H1 (cell line): ENCODE measurements at regions not wholly inside any gene's neighbourhood (a gene's known extent, or its start where the extent isn't known, plus 50 kb on each side); places are given as distances from the start of the nearest gene placed in this dataset.

Experiments used
- CTCF ChIA-PET: fragments of 300-600 bp; sonication (Branson Sonifier 250); formaldehyde crosslinking; loops from one replicate; lab custom pipeline; 2021; ENCODE audit not compliant: partially characterized antibody; lab: Charles Lee
- POLR2A ChIA-PET: fragments of 300-600 bp; sonication (Branson Sonifier 250); formaldehyde crosslinking; loops from one replicate; lab custom pipeline; 2021; ENCODE audit warnings: inconsistent platforms; ENCODE audit not compliant: partially characterized antibody; lab: Charles Lee
- DNase-seq, 2 experiments: peaks; one replicate each; pipeline versions ENCODE4 v3.0.0 to v3.0.0-alpha.2; 2010 to 2022; ENCODE audit warnings: low spot score in 2 of 2, low read depth in 1 of 2, mixed read lengths in 1 of 2
- FAIRE-seq: peaks from 2 replicates; lab custom pipeline; 2011; peaks lifted over from hg19 to GRCh38; lab: Jason Lieb, UNC
- H2AFZ ChIP-seq: 2 replicates; pipeline ENCODE4 v1.8.1; 2012; ENCODE audit warnings: low read length, inconsistent platforms
- H2AK5ac ChIP-seq: 2 replicates; pipeline ENCODE4 v1.6.1; 2013; ENCODE audit warnings: low read depth, low read length
- H2BK120ac ChIP-seq: replicated peaks from 2 replicates; pipeline ENCODE3; 2013; ENCODE audit warnings: low read depth, low read length, inconsistent platforms
- H2BK12ac ChIP-seq: 2 replicates; pipeline ENCODE4 v1.6.1; 2013; ENCODE audit warnings: low read depth, low read length
- H2BK15ac ChIP-seq: 2 replicates; pipeline ENCODE4 v1.6.1; 2013; ENCODE audit warnings: low read length
- H2BK20ac ChIP-seq: 2 replicates; pipeline ENCODE4 v1.6.1; 2013; ENCODE audit warnings: low read length
- H2BK5ac ChIP-seq: 2 replicates; pipeline ENCODE4 v1.6.1; 2013; ENCODE audit warnings: low read depth, low read length
- H3K14ac ChIP-seq: 2 replicates; pipeline ENCODE4 v1.6.1; 2013; ENCODE audit warnings: inconsistent platforms; ENCODE audit not compliant: insufficient read length
- H3K18ac ChIP-seq: 2 replicates; pipeline ENCODE4 v1.6.1; 2013; ENCODE audit warnings: low read length; ENCODE audit errors: extremely low read depth
- H3K23ac ChIP-seq: 2 replicates; pipeline ENCODE4 v1.6.1; 2013; ENCODE audit warnings: inconsistent platforms; ENCODE audit not compliant: insufficient read length
- H3K23me2 ChIP-seq: 2 replicates; pipeline ENCODE4 v1.6.1; 2013; ENCODE audit warnings: low read depth, low read length
- H3K27ac ChIP-seq: 2 replicates; pipeline ENCODE4 v1.6.1; 2011; ENCODE audit warnings: low read depth, low read length, inconsistent platforms
- H3K27me3 ChIP-seq, 4 experiments: replicated peaks in 1 of 4; 1 replicate in 1 of 4; 2 replicates in 3 of 4; pipeline versions ENCODE4 v1.6.1 to v1.8.1; 2011 to 2013; ENCODE audit warnings: low read length in 3 of 4, mild to moderate bottlenecking in 3 of 4, inconsistent platforms in 2 of 4, mixed read lengths in 2 of 4, moderate library complexity in 1 of 4; ENCODE audit not compliant: control insufficient read depth in 3 of 4, insufficient read depth in 3 of 4; ENCODE audit errors: extremely low read depth in 1 of 4
- H3K36me3 ChIP-seq, 4 experiments: 2 replicates each; pipeline versions ENCODE4 v1.6.1 to v1.8.1; 2011 to 2013; ENCODE audit warnings: mild to moderate bottlenecking in 4 of 4, low read length in 3 of 4, moderate library complexity in 2 of 4, control low read depth in 1 of 4, inconsistent platforms in 1 of 4; ENCODE audit not compliant: insufficient read depth in 4 of 4, control insufficient read depth in 2 of 4
- H3K4ac ChIP-seq: replicated peaks from 2 replicates; pipeline ENCODE3; 2013; ENCODE audit warnings: low read length, low read depth, mixed read lengths, inconsistent platforms; ENCODE audit not compliant: insufficient read length
- H3K4me1 ChIP-seq, 4 experiments: replicated peaks in 1 of 4; 1 replicate in 1 of 4; 2 replicates in 3 of 4; pipeline versions ENCODE4 v1.6.1 to v1.8.1; 2011 to 2013; ENCODE audit warnings: low read length in 3 of 4, inconsistent platforms in 2 of 4, mixed read lengths in 1 of 4; ENCODE audit not compliant: insufficient read depth in 4 of 4, control insufficient read depth in 3 of 4
- H3K4me2 ChIP-seq, 2 experiments: 2 replicates each; pipeline versions ENCODE4 v1.6.1 to v1.8.1; 2011 to 2013; ENCODE audit warnings: low read depth in 2 of 2, low read length in 2 of 2, control low read depth in 1 of 2, inconsistent platforms in 1 of 2, mild to moderate bottlenecking in 1 of 2; ENCODE audit not compliant: insufficient read depth in 1 of 2
- H3K4me3 ChIP-seq, 4 experiments: fragments of 200-600, 300-600 bp in 1 of 4; sonication (generic), shearing (Covaris generic), sonication (Bioruptor Twin) in 1 of 4; 2 replicates each; pipeline versions ENCODE4 v1.5.1 to v1.8.1; 2011 to 2016; ENCODE audit warnings: low read length in 4 of 4, low read depth in 3 of 4, control low read depth in 2 of 4, inconsistent platforms in 2 of 4, mild to moderate bottlenecking in 2 of 4, mixed read lengths in 1 of 4, moderate library complexity in 1 of 4; ENCODE audit not compliant: insufficient read depth in 2 of 4; ENCODE audit errors: extremely low read depth in 1 of 4
- H3K56ac ChIP-seq: replicated peaks from 2 replicates; pipeline ENCODE3; 2013; ENCODE audit warnings: low read depth, mild to moderate bottlenecking, mixed read lengths, low read length, inconsistent platforms; ENCODE audit not compliant: insufficient read length
- H3K79me1 ChIP-seq: 2 replicates; pipeline ENCODE4 v1.6.1; 2013; ENCODE audit warnings: low read depth, low read length, control low read depth
- H3K79me2 ChIP-seq, 2 experiments: 2 replicates each; pipeline versions ENCODE4 v1.6.1 to v1.8.1; 2012 to 2013; ENCODE audit warnings: low read length in 2 of 2, mild to moderate bottlenecking in 2 of 2, inconsistent platforms in 1 of 2; ENCODE audit not compliant: insufficient read depth in 2 of 2, control insufficient read depth in 1 of 2
- H3K9ac ChIP-seq, 4 experiments: replicated peaks in 1 of 4; 1 replicate in 1 of 4; 2 replicates in 3 of 4; pipeline versions ENCODE4 v1.6.1 to v1.8.1; 2011 to 2013; ENCODE audit warnings: low read depth in 3 of 4, low read length in 3 of 4, control low read depth in 2 of 4, mild to moderate bottlenecking in 2 of 4, moderate library complexity in 2 of 4, inconsistent platforms in 1 of 4; ENCODE audit errors: extremely low read depth in 1 of 4
- H3K9me3 ChIP-seq, 2 experiments: 2 replicates each; pipeline versions ENCODE4 v1.6.1 to v1.8.1; 2012 to 2013; ENCODE audit warnings: mild to moderate bottlenecking in 2 of 2, moderate library complexity in 2 of 2, control low read depth in 1 of 2, inconsistent platforms in 1 of 2, low read depth in 1 of 2, low read length in 1 of 2, mixed read lengths in 1 of 2; ENCODE audit not compliant: insufficient read depth in 2 of 2
- H4K20me1 ChIP-seq, 2 experiments: replicated peaks in 1 of 2; 2 replicates each; pipeline versions ENCODE3 to v1.8.1; 2011 to 2013; ENCODE audit warnings: inconsistent platforms in 2 of 2, low read length in 2 of 2, mild to moderate bottlenecking in 1 of 2; ENCODE audit not compliant: insufficient read depth in 2 of 2, control insufficient read depth in 1 of 2
- H4K5ac ChIP-seq: 2 replicates; pipeline ENCODE4 v1.6.1; 2013; ENCODE audit warnings: low read length, low read depth, mixed read lengths, inconsistent platforms; ENCODE audit not compliant: insufficient read length
- H4K8ac ChIP-seq: 2 replicates; pipeline ENCODE4 v1.8.0; 2013; ENCODE audit warnings: mild to moderate bottlenecking, moderate library complexity, low read length, inconsistent platforms; ENCODE audit not compliant: insufficient read depth; ENCODE audit errors: extremely low read depth
- H4K91ac ChIP-seq: replicated peaks from 2 replicates; pipeline ENCODE3; 2013; ENCODE audit warnings: low read length, mixed read lengths, inconsistent platforms; ENCODE audit not compliant: insufficient read length
- ASH2L ChIP-seq: fragments of 200-600, 300-600 bp; sonication (generic); IDR thresholded peaks from one replicate; pipeline ENCODE4 v1.7.1; 2017; ENCODE audit warnings: low read length
- CHD2 ChIP-seq: IDR thresholded peaks from 2 replicates; pipeline ENCODE4 v1.6.1; 2012; ENCODE audit warnings: low read length, improper control_type of control experiment
- CTBP2 ChIP-seq: IDR thresholded peaks from 2 replicates; pipeline ENCODE4 v1.7.0; 2011; ENCODE audit warnings: borderline replicate concordance, mild to moderate bottlenecking, moderate library complexity, mixed read lengths, low read length; ENCODE audit not compliant: insufficient read depth, insufficient read length
- KDM1A ChIP-seq: fragments of 200-600, 300-600 bp; sonication (generic); IDR thresholded peaks from 2 replicates; pipeline ENCODE4 v1.7.1; 2016; ENCODE audit warnings: mild to moderate bottlenecking, low read length, borderline replicate concordance
- KDM5A ChIP-seq: fragments of 200-600 bp; IDR thresholded peaks from 2 replicates; pipeline ENCODE4 v1.7.1; 2012; ENCODE audit warnings: mild to moderate bottlenecking, low read length, inconsistent platforms, mixed read lengths
- NANOG ChIP-seq: IDR thresholded peaks from 2 replicates; pipeline ENCODE4 v1.6.1; 2011; ENCODE audit warnings: low read length, low read depth, mild to moderate bottlenecking, inconsistent platforms; ENCODE audit not compliant: insufficient read depth, poor library complexity, severe bottlenecking
- POU5F1 ChIP-seq: IDR thresholded peaks from 2 replicates; pipeline ENCODE4 v1.6.1; 2011; ENCODE audit warnings: low read depth, mild to moderate bottlenecking, low read length, moderate library complexity
- RAD21 ChIP-seq, 2 experiments: IDR thresholded peaks in 1 of 2; conservative IDR thresholded peaks in 1 of 2; 2 replicates each; pipeline ENCODE4 v1.6.1; 2011; ENCODE audit warnings: low read depth in 2 of 2, low read length in 2 of 2, improper control_type of control experiment in 1 of 2, inconsistent platforms in 1 of 2, mild to moderate bottlenecking in 1 of 2, moderate library complexity in 1 of 2
- SP1 ChIP-seq: IDR thresholded peaks from 2 replicates; pipeline ENCODE4 v1.6.1; 2011; ENCODE audit warnings: low read depth, low read length
- TAF1 ChIP-seq: IDR thresholded peaks from 2 replicates; pipeline ENCODE4 v1.6.1; 2011; ENCODE audit warnings: mild to moderate bottlenecking, low read depth, low read length
- TAF7 ChIP-seq: optimal IDR thresholded peaks from 2 replicates; pipeline ENCODE3; 2011; ENCODE audit warnings: low read depth, mild to moderate bottlenecking, inconsistent platforms, low read length, moderate library complexity, borderline replicate concordance
- TBP ChIP-seq: IDR thresholded peaks from 2 replicates; pipeline ENCODE4 v1.6.1; 2011; ENCODE audit warnings: low read depth, low read length, improper control_type of control experiment
- TEAD4 ChIP-seq: IDR thresholded peaks from 2 replicates; pipeline ENCODE4 v1.6.1; 2012; ENCODE audit warnings: low read depth, low read length, inconsistent platforms, mixed read lengths
- USF2 ChIP-seq: IDR thresholded peaks from 2 replicates; pipeline ENCODE4 v1.6.1; 2011; ENCODE audit warnings: low read length, improper control_type of control experiment
- YY1 ChIP-seq: IDR thresholded peaks from 2 replicates; pipeline ENCODE4 v1.6.1; 2011; ENCODE audit warnings: low read depth, mild to moderate bottlenecking, low read length
- WGBS, 2 experiments: shearing (Covaris generic) in 1 of 2; methylation state at CpG; one replicate each; pipeline versions ENCODE4 v1.1.6 to v1.1.7; 2013 to 2015; ENCODE audit warnings: low lambda C conversion rate in 2 of 2, mixed read lengths in 2 of 2, inconsistent platforms in 1 of 2, low coverage in 1 of 2, missing lambda C conversion rate in 1 of 2; ENCODE audit not compliant: insufficient replicate concordance in 2 of 2, insufficient coverage in 1 of 2, insufficient read length in 1 of 2; ENCODE audit errors: extremely low coverage in 1 of 2, missing lambda C conversion rate in 1 of 2; 5-methylcytosine and 5-hydroxymethylcytosine counted together

DNA sequence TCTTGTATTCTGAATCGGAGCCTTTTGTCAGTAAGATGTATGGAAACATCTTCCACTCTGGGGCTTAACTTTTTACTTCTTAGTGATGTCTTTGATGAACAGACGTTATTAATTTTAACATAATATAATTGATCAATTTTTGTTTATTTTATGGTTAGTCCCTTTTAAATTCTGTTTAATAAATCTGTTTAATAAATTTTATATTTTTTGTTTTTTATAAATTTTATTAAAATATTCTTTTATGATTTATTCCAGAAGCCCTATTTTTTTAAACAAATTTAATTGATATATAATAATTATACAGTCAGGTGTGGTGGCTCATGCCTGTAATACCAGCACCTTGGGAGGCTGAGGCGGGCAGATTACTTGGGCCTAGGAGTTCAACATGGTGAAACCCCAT, 235.1 kb downstream of the AEBP2 start:
- no peak overlapping the region for H3K4ac ChIP-seq
- H3K4me3 ChIP-seq, result no peak overlapping the region
- H4K91ac ChIP-seq, result no peak overlapping the region
- H3K23me2 ChIP-seq, result no peaks in the 10 kb centered on the region
- H4K5ac ChIP-seq, result no peak overlapping the region
- H2BK15ac ChIP-seq, result no peak overlapping the region
- POLR2A ChIA-PET, result no interaction called here
- DNase-seq (no peak), FAIRE-seq (no peak)
- no peak overlapping the region for H3K18ac ChIP-seq
- H4K20me1 ChIP-seq, result no peaks in the 10 kb centered on the region
- no peaks in the 10 kb centered on the region for H3K36me3 ChIP-seq
- no peak overlapping the region for H2AFZ ChIP-seq
- H4K8ac ChIP-seq, result no peak overlapping the region
- no peak overlapping the region for H3K27ac ChIP-seq
- H2AK5ac ChIP-seq, result no peak overlapping the region
- H3K14ac ChIP-seq, result no peak overlapping the region
- H3K27me3 ChIP-seq, result no peaks in the 10 kb centered on the region
- no peak overlapping the region for H2BK20ac ChIP-seq
- no peaks in the 10 kb centered on the region for H3K79me2 ChIP-seq
- no peak overlapping the region for H3K4me2 ChIP-seq
- no peak overlapping the region for H2BK12ac ChIP-seq
- H3K9me3 ChIP-seq, result no peaks in the 10 kb centered on the region
- H3K56ac ChIP-seq, result no peak overlapping the region
- CTCF ChIA-PET, result no interaction called here
- no peak overlapping the region for H2BK5ac ChIP-seq
- no peak overlapping the region for H2BK120ac ChIP-seq
- no peak overlapping the region for H3K9ac ChIP-seq
- 70% methylated on average over 3 of the region's 3 CpGs; no CpG with 5 or more reads in 1 of the 2 experiments for WGBS, 2 experiments
- no peaks in the 10 kb centered on the region for H3K79me1 ChIP-seq
- H3K23ac ChIP-seq, result no peak overlapping the region
- no peaks in the 10 kb centered on the region for H3K4me1 ChIP-seq
- TF ChIP-seq POU5F1, result no peak
- TF ChIP-seq USF2, result no peak
- no peak for TF ChIP-seq ASH2L
- TF ChIP-seq CHD2, result no peak
- no peak for TF ChIP-seq KDM1A
- TF ChIP-seq CTBP2, result no peak
- TF ChIP-seq TEAD4, result no peak
- TF ChIP-seq TAF7, result no peak
- TF ChIP-seq SP1, result no peak
- TF ChIP-seq TAF1, result no peak
- no peak for TF ChIP-seq RAD21 (IDR thresholded peaks at IDR 0.05 in 1 of 2, conservative IDR thresholded peaks at IDR 0.05 in 1 of 2; ENCODE audit: low read depth in 2 of 2, low read length in 2 of 2)
- no peak for TF ChIP-seq YY1
- no peak for TF ChIP-seq NANOG
- TF ChIP-seq KDM5A, result no peak
- TF ChIP-seq TBP, result no peak
